ENCODE measurements at regions not wholly inside any gene's neighbourhood (a gene's known extent, or its start where the extent isn't known, plus 50 kb on each side); places are given as distances from the start of the nearest gene placed in this dataset.

DNA sequence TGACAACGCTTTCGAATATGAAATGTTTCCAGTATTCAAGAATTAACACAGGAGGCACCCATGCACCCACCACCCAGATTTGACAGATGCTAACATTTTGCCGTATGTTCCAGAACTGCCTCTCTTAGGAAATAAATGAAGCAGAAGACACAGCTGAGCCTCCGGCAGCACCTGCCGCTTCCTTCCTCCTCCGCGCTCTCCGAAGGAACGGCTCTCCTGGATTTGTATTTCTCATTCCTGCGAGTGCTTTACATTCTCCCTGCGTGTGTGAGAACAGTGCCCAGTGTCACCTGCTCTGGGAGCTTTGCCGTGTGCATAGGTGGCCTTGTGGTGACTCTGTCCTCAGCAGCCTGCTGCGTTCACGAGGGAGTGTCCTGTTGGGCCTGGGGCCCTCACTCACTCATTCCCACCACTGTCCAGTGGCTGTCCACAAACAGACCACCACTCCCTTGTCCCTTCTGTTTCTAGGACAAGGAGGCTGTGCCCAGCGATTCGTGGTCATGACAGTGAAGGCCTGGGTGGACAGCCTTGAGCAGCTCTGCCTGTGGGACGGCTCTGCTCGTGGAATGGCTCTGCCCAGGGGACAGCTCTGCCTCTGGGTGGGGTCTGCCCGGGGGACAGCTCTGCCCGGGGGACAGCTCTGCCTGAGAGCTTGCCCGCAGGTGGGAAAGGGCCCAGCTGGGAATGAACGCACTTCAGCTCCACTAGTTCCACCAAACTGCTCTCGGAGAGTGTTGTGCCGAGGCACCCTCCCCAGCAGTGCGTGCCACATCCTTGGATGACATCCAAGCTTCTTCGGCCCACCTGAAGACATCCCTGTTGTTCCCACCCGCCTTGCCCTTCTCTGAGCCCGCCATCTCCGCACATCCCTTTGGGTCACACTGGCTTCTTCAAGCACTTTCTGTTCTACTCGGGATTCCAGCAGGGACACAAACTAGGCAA is 170.5 kb upstream of the PPP1R26 start:
- TF ChIP-seq, protein P1, sequence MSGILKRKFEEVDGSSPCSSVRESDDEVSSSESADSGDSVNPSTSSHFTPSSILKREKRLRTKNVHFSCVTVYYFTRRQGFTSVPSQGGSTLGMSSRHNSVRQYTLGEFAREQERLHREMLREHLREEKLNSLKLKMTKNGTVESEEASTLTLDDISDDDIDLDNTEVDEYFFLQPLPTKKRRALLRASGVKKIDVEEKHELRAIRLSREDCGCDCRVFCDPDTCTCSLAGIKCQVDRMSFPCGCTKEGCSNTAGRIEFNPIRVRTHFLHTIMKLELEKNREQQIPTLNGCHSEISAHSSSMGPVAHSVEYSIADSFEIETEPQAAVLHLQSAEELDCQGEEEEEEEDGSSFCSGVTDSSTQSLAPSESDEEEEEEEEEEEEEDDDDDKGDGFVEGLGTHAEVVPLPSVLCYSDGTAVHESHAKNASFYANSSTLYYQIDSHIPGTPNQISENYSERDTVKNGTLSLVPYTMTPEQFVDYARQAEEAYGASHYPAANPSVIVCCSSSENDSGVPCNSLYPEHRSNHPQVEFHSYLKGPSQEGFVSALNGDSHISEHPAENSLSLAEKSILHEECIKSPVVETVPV (CRISPR knock-in tag; IDR thresholded peaks at IDR 0.05): no peak
- no peak for TF ChIP-seq OSR1 (CRISPR knock-in tag; IDR thresholded peaks at IDR 0.05)
- no peak for ATAC-seq

DNA sequence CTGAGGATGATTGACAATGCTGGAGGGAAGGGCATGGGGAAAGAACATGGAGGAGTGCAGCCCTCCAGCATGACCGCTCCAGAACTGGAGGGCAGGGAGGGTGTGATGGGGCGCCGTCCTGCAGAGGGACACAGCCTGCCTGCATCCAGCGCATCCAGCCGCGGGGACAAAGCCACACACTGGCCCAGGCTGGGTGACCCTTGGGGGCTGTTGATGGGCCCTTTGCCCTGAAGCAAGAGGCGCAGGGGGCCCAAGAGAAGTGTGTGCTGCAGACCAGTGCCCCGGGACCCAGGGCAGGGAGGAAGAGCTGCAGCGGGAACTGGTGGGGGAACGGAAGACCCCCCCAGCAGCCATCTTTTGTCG is 169.8 kb upstream of the PPP1R26 start:
- TF ChIP-seq, protein P1 (CRISPR knock-in tag; IDR thresholded peaks at IDR 0.05): no peak
- no peak for TF ChIP-seq ZNF70 (CRISPR knock-in tag; IDR thresholded peaks at IDR 0.05)
- TF ChIP-seq ESRRG (CRISPR knock-in tag; IDR thresholded peaks at IDR 0.05): no peak
- no peak for TF ChIP-seq OSR1 (CRISPR knock-in tag; IDR thresholded peaks at IDR 0.05)
- no peak for TF ChIP-seq SNAI2 (CRISPR knock-in tag; IDR thresholded peaks at IDR 0.05)
- no peak for TF ChIP-seq RARB (CRISPR knock-in tag; IDR thresholded peaks at IDR 0.05)
- TF ChIP-seq ZFP3 (CRISPR knock-in tag; IDR thresholded peaks at IDR 0.05): no peak
- TF ChIP-seq, protein P2, sequence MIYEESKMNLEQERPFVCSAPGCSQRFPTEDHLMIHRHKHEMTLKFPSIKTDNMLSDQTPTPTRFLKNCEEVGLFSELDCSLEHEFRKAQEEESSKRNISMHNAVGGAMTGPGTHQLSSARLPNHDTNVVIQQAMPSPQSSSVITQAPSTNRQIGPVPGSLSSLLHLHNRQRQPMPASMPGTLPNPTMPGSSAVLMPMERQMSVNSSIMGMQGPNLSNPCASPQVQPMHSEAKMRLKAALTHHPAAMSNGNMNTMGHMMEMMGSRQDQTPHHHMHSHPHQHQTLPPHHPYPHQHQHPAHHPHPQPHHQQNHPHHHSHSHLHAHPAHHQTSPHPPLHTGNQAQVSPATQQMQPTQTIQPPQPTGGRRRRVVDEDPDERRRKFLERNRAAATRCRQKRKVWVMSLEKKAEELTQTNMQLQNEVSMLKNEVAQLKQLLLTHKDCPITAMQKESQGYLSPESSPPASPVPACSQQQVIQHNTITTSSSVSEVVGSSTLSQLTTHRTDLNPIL (CRISPR knock-in tag; IDR thresholded peaks at IDR 0.05; ENCODE audit: low read depth): no peak
- TF ChIP-seq ZNF8 (CRISPR knock-in tag; IDR thresholded peaks at IDR 0.05): no peak
- TF ChIP-seq, protein P3, sequence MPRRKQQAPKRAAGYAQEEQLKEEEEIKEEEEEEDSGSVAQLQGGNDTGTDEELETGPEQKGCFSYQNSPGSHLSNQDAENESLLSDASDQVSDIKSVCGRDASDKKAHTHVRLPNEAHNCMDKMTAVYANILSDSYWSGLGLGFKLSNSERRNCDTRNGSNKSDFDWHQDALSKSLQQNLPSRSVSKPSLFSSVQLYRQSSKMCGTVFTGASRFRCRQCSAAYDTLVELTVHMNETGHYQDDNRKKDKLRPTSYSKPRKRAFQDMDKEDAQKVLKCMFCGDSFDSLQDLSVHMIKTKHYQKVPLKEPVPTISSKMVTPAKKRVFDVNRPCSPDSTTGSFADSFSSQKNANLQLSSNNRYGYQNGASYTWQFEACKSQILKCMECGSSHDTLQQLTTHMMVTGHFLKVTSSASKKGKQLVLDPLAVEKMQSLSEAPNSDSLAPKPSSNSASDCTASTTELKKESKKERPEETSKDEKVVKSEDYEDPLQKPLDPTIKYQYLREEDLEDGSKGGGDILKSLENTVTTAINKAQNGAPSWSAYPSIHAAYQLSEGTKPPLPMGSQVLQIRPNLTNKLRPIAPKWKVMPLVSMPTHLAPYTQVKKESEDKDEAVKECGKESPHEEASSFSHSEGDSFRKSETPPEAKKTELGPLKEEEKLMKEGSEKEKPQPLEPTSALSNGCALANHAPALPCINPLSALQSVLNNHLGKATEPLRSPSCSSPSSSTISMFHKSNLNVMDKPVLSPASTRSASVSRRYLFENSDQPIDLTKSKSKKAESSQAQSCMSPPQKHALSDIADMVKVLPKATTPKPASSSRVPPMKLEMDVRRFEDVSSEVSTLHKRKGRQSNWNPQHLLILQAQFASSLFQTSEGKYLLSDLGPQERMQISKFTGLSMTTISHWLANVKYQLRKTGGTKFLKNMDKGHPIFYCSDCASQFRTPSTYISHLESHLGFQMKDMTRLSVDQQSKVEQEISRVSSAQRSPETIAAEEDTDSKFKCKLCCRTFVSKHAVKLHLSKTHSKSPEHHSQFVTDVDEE (CRISPR knock-in tag; IDR thresholded peaks at IDR 0.05): no peak
- no peak for TF ChIP-seq ZC3H10 (CRISPR knock-in tag; IDR thresholded peaks at IDR 0.05)
- TF ChIP-seq PPARA (CRISPR knock-in tag; IDR thresholded peaks at IDR 0.05; ENCODE audit: borderline replicate concordance): no peak
- no peak for TF ChIP-seq ISL1 (CRISPR knock-in tag; IDR thresholded peaks at IDR 0.05)

DNA sequence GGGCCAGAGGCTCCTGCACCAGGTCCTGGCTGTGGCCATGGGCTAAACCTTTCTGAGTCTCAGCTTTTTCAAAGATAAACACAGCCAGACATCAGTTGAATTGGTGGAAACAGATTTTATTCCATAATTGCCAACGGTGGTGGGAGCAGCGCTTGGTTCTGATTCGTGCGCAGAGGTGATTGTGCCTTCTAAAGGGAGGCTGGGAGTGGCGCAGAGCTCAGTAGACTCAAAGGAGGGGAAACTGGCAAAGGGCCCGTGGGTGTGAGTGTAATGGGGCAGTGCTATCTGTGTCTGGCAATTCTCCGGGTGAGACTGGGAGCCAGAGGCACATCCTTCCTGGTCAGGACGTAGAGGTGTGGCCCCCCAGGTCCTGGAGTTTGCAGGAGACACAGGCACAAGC is 169.4 kb upstream of the PPP1R26 start:
- ATAC-seq: no peak
- TF ChIP-seq RARB (CRISPR knock-in tag; IDR thresholded peaks at IDR 0.05) (no peak), ZNF565 (CRISPR knock-in tag; conservative IDR thresholded peaks at IDR 0.05; ENCODE audit: low read depth) (no peak), ZFP3 (CRISPR knock-in tag; IDR thresholded peaks at IDR 0.05) (no peak), TCF4 (CRISPR knock-in tag; IDR thresholded peaks at IDR 0.05; ENCODE audit: borderline replicate concordance) (no peak), ZFP30 (CRISPR knock-in tag; IDR thresholded peaks at IDR 0.05) (no peak)
- TF ChIP-seq, protein P3 (CRISPR knock-in tag; IDR thresholded peaks at IDR 0.05): no peak

More for the DNA sequence above, 169.8 kb upstream of the PPP1R26 start:
- ATAC-seq: no peak

DNA sequence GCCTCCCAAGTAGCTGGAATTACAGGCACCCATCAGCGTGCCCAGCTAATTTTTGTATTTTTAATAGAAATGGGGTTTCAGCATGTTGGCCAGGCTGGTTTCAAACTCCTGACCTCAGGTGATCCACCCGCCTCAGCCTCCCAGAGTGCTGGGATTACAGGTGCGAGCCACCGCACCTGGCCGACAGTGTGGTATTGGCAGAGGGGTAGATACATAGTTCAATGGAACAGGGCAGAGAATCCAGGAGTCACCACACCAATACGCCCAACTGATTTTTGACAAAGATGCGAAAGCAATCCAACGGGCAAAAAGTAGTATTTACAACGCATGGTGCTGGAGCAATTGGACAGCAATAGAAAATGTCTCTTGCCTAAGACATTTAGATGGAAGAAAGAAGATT is 164.0 kb upstream of the PPP1R26 start:
- no peak for ATAC-seq
- TF ChIP-seq TOX (CRISPR knock-in tag; IDR thresholded peaks at IDR 0.05; ENCODE audit: borderline replicate concordance) (no peak), ZFP3 (CRISPR knock-in tag; IDR thresholded peaks at IDR 0.05) (no peak), ISL1 (CRISPR knock-in tag; IDR thresholded peaks at IDR 0.05) (no peak), CSDC2 (CRISPR knock-in tag; IDR thresholded peaks at IDR 0.05) (no peak)
- TF ChIP-seq, protein P4, sequence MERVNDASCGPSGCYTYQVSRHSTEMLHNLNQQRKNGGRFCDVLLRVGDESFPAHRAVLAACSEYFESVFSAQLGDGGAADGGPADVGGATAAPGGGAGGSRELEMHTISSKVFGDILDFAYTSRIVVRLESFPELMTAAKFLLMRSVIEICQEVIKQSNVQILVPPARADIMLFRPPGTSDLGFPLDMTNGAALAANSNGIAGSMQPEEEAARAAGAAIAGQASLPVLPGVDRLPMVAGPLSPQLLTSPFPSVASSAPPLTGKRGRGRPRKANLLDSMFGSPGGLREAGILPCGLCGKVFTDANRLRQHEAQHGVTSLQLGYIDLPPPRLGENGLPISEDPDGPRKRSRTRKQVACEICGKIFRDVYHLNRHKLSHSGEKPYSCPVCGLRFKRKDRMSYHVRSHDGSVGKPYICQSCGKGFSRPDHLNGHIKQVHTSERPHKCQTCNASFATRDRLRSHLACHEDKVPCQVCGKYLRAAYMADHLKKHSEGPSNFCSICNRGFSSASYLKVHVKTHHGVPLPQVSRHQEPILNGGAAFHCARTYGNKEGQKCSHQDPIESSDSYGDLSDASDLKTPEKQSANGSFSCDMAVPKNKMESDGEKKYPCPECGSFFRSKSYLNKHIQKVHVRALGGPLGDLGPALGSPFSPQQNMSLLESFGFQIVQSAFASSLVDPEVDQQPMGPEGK (CRISPR knock-in tag; IDR thresholded peaks at IDR 0.05; ENCODE audit: borderline replicate concordance): no peak

Data from SK-N-SH treated with all-trans-retinoic acid at 6 μM for 48 hours (cell line).